ENCODE measurements at regions not wholly inside any gene's neighbourhood (a gene's known extent, or its start where the extent isn't known, plus 50 kb on each side); places are given as distances from the start of the nearest gene placed in this dataset.

GRCh38 chr9:8030095-8030494, 230.5 kb upstream of the DMAC1 start (continued):
- TF ChIP-seq CBX8 (IDR thresholded peaks at IDR 0.05; ENCODE audit: borderline replicate concordance, low read depth, low read length) (no peak), PHF8 (conservative IDR thresholded peaks at IDR 0.05; ENCODE audit: low read depth, low read length) (no peak), POLR2A (IDR thresholded peaks at IDR 0.05; ENCODE audit: control extremely low read depth in 1 of 2, low read depth in 2 of 2, low read length in 2 of 2) (no peak), TAF1 (IDR thresholded peaks at IDR 0.05; ENCODE audit: low read depth, low read length) (no peak), HDAC6 (IDR thresholded peaks at IDR 0.05; ENCODE audit: low read depth, low read length) (no peak), GABPA (IDR thresholded peaks at IDR 0.05; ENCODE audit: borderline replicate concordance, insufficient read depth, low read length) (no peak), EGR1 (IDR thresholded peaks at IDR 0.05; ENCODE audit: borderline replicate concordance, low read depth, low read length) (no peak), CHD2 (IDR thresholded peaks at IDR 0.05; ENCODE audit: low read length) (no peak), ATF2 (IDR thresholded peaks at IDR 0.05; ENCODE audit: low read length) (no peak), CEBPB (IDR thresholded peaks at IDR 0.05; ENCODE audit: low read depth, low read length) (no peak), SIN3A (conservative IDR thresholded peaks at IDR 0.05 in 1 of 2, IDR thresholded peaks at IDR 0.05 in 1 of 2; ENCODE audit: low read depth in 1 of 2, low read length in 2 of 2) (no peak), GTF2F1 (IDR thresholded peaks at IDR 0.05; ENCODE audit: borderline replicate concordance, low read depth, low read length) (no peak), CTBP2 (IDR thresholded peaks at IDR 0.05; ENCODE audit: borderline replicate concordance, insufficient read depth, insufficient read length, low read length) (no peak), RXRA (IDR thresholded peaks at IDR 0.05; ENCODE audit: insufficient read depth, low read depth, low read length) (no peak), RAD21 (IDR thresholded peaks at IDR 0.05 in 1 of 2, conservative IDR thresholded peaks at IDR 0.05 in 1 of 2; ENCODE audit: low read depth in 2 of 2, low read length in 2 of 2) (no peak), USF2 (IDR thresholded peaks at IDR 0.05; ENCODE audit: low read length) (no peak), SIX5 (IDR thresholded peaks at IDR 0.05; ENCODE audit: low read depth, low read length) (no peak)
